ENCODE measurements at regions not wholly inside any gene's neighbourhood (a gene's known extent, or its start where the extent isn't known, plus 50 kb on each side); places are given as distances from the start of the nearest gene placed in this dataset.

DNA sequence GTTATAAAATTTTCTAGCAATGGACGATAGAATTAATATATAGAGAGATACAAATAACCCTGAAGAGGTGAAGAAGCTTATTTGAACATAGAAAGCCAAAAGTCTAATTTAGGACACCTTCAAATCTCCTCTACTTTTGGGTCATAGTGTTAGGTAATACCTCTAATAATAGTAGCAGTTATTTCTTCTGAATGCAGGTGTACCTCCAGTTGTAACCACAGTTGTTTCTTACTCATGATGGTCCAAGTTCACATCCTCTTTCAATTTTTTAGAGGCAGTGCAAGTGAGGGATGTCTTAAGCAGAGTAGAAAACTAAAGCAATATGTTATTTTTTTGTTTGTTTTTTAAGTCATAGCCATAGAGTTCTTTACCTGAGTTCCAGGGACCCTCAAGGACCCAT, 429.5 kb downstream of the CCDC85A start:
- CTCF ChIA-PET = no interaction called here
- DNase-seq = no peak
- POLR2A ChIA-PET = no interaction called here
- intact Hi-C loops (cut with micrococcal nuclease) = no loop called here
- no peaks in the 10 kb centered on the region for H3K36me3 Mint-ChIP-seq (ENCODE audit: low read depth)
- no peak for ATAC-seq (ENCODE audit: low read depth)
- H3K27ac Mint-ChIP-seq = no peak overlapping the region
- no peaks in the 10 kb centered on the region for H3K27me3 Mint-ChIP-seq
- no peak for TF ChIP-seq CTCF (IDR thresholded peaks at IDR 0.05)
- H3K4me1 Mint-ChIP-seq = no peaks in the 10 kb centered on the region
- H3K4me3 Mint-ChIP-seq = no peak overlapping the region
- H3K9me3 Mint-ChIP-seq = peaks cover 4% of the 10 kb centered on the region

DNA sequence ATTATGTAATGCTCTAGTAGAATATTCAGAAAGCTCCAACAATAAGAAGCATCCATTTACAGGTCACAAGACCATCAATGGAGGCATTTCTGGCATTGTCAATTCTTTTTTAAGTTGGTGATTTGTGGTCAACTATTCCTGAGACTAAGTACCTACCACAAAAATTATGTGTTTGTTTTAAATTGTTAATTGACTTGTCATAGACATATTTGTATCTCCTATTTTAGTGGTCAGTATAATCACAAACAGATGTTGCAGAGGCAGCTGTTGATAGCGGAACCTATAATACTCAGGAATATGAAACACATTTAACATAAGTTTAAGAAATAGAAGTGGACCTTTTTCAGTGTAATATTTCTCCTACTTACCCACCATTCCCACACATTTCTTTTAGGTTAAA, 430.1 kb downstream of the CCDC85A start:
- intact Hi-C loops (cut with micrococcal nuclease) = no loop called here

DNA sequence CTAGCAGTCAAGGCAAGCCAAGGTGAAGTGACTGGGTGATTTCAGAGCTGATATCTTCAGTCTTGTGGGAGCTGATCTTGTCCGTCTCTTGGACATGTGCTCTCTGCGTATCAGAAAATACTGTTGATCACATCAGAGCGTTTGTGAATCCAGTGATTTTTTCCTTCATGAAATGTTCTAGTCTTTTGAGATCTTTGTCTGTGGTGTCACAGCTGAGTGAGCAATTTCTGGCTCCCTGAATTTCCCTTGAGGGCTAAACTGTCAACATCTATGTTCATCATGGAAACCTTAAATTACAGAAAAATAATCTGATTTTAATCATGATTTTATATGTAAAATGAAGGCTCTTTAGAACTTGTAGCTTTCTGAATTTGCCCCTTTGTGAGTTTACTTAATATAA, 432.0 kb downstream of the CCDC85A start:
- ChIA-PET CTCF (no interaction called here), POLR2A (no interaction called here)
- no peak overlapping the region for H3K4me3 Mint-ChIP-seq
- H3K9me3 Mint-ChIP-seq = peaks cover 5% of the 10 kb centered on the region
- DNase-seq = no peak
- ATAC-seq (ENCODE audit: low read depth) = no peak
- H3K36me3 Mint-ChIP-seq (ENCODE audit: low read depth) = no peaks in the 10 kb centered on the region
- intact Hi-C loops (cut with micrococcal nuclease) = no loop called here
- no peaks in the 10 kb centered on the region for H3K27me3 Mint-ChIP-seq
- no peaks in the 10 kb centered on the region for H3K4me1 Mint-ChIP-seq
- no peak overlapping the region for H3K27ac Mint-ChIP-seq
- no peak for TF ChIP-seq CTCF (IDR thresholded peaks at IDR 0.05)

More for the DNA sequence above, 430.1 kb downstream of the CCDC85A start:
- no peak overlapping the region for H3K27ac Mint-ChIP-seq
- no peak for TF ChIP-seq CTCF (IDR thresholded peaks at IDR 0.05)
- no peaks in the 10 kb centered on the region for H3K4me1 Mint-ChIP-seq
- peaks cover 6% of the 10 kb centered on the region for H3K9me3 Mint-ChIP-seq
- CTCF ChIA-PET = no interaction called here
- ATAC-seq (ENCODE audit: low read depth) = no peak
- POLR2A ChIA-PET = no interaction called here
- H3K27me3 Mint-ChIP-seq = no peaks in the 10 kb centered on the region
- DNase-seq = no peak
- no peak overlapping the region for H3K4me3 Mint-ChIP-seq
- no peaks in the 10 kb centered on the region for H3K36me3 Mint-ChIP-seq (ENCODE audit: low read depth)

DNA sequence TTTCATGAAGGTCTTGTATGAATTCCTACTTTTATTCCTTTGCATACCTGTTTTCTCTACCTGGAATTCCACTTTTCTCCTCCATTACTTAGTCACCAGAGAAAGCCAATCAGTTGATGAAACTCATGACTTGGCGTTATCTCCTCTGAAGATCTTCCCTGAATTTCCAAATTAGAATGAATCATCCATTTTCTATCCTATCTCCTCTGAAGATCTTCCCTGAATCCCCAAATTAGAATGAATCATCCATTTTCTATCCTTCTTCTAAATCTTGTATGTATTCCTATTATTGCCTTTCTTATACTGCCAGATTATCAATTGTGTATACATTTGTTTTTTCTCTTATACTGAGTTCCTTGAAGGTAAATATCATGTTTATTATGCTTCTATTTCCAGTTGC, 440.4 kb downstream of the CCDC85A start:
- ChIA-PET POLR2A (no interaction called here), CTCF (no interaction called here)

DNA sequence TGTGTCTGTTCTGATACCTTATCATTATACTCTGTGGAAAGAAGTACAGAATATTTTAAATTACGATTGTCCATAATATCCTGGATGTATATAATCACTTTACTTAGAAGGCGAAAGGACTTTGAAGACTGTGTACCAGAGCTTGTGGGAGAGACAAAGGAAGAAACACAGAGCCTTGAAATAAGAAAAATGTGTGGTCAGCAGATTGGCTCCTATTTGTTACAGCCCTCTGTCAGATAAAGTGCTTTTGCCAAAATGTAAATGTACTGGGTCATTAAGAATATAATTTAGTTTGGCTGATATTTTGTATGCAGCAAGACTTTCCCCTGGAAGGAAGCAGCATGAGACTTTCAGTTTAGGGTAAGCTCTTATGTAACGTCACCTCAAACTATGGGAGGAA, 443.1 kb downstream of the CCDC85A start:
- intact Hi-C loops (cut with micrococcal nuclease) = no loop called here
- Mint-ChIP-seq H3K27ac (no peak overlapping the region), H3K27me3 (no peaks in the 10 kb centered on the region), H3K36me3 (ENCODE audit: low read depth) (no peaks in the 10 kb centered on the region), H3K9me3 (peaks cover 10% of the 10 kb centered on the region), H3K4me3 (no peak overlapping the region), H3K4me1 (no peaks in the 10 kb centered on the region)
- DNase-seq = no peak
- ATAC-seq (ENCODE audit: low read depth) = no peak
- ChIA-PET CTCF (no interaction called here), POLR2A (no interaction called here)
- no peak for TF ChIP-seq CTCF (IDR thresholded peaks at IDR 0.05)

More for the DNA sequence above, 440.4 kb downstream of the CCDC85A start:
- Mint-ChIP-seq H3K36me3 (ENCODE audit: low read depth) (no peaks in the 10 kb centered on the region), H3K9me3 (peaks cover 10% of the 10 kb centered on the region), H3K27ac (no peak overlapping the region), H3K4me3 (no peak overlapping the region), H3K4me1 (no peaks in the 10 kb centered on the region), H3K27me3 (no peaks in the 10 kb centered on the region)
- TF ChIP-seq CTCF (IDR thresholded peaks at IDR 0.05) = no peak
- intact Hi-C loops (cut with micrococcal nuclease) = no loop called here
- no peak for DNase-seq
- no peak for ATAC-seq (ENCODE audit: low read depth)

Measured in activated B cell treated with CpG ODN at 0.5 μM for 24 hours (primary cell).